UCSD-AML1 (cell line): ENCODE measurements at regions not wholly inside any gene's neighbourhood (a gene's known extent, or its start where the extent isn't known, plus 50 kb on each side); places are given as distances from the start of the nearest gene placed in this dataset.

Experiments
- DNase-seq: peaks from one replicate; lab custom pipeline; 2025; ENCODE audit not compliant: unreplicated experiment; lab: John Stamatoyannopoulos, UW

- no peak for DNase-seq
Measured at GRCh38 chr1:239268007-239268406, 118.4 kb upstream of the CHRM3 start.

DNA sequence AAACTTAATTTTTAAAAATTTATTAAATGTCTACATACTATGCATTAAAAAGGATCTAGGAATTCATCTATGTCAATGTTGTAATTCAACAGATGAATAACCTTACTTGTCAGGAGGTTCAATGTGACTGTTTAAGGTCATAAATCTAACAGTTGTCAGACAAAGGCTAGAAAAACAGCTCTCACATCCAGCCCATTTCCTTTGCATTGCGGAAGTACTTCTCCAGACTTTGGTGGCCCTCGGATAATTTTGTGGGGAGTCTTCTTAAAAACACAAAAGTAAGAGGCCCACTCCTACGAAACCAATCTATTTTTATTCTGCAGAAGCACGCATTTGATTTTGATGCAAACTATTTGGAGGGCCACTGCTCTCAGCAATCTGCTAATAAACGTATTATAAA lies 122.6 kb upstream of the CHRM3 start:
- peak; percentile 28 for DNase-seq

- no peak for DNase-seq
Measured at GRCh38 chr1:239262538-239262937, 123.8 kb upstream of the CHRM3 start.

DNA sequence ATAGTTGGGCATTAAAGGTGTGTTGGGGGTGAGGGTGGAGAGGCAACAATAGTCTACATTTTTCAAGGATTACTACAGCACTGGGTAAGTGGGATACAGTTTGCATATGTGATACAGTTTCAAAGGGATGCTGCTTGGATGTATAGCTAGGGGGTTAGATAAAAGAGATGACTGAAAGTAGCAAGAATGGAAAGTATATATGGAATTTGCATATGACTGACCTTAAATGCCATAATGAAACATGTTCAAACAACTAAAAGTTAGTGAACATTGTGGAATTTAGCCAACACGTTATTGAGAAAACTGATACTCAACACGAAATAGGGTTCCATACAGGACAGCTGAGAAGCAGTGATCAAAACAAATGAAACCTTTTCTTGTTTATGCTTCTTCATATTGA lies 124.8 kb upstream of the CHRM3 start:
- DNase-seq: no peak

- no peak for DNase-seq
Measured at GRCh38 chr1:239260842-239261241, 125.5 kb upstream of the CHRM3 start.

GRCh38 chr1:239255628-239256160 lies 130.7 kb upstream of the CHRM3 start:
- no peak for DNase-seq

DNA sequence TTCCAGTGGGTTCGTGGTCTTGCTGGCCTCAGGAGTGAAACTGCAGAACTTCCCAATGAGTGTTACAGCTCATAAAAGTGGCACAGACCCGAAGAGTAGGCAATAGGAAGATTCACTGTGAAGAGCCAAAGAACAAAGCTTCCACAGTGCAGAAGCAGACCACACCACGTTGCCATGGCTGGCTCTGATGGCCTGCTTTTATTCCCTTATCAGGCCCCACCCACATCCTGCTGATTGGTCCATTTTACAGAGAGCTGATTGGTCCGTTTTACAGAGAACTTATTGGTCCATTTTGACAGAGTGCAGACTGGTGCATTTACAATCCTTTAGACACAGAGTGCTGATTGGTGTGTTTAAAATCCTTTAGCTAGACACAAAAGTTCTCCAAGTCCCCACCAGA lies 131.4 kb upstream of the CHRM3 start:
- no peak for DNase-seq

DNA sequence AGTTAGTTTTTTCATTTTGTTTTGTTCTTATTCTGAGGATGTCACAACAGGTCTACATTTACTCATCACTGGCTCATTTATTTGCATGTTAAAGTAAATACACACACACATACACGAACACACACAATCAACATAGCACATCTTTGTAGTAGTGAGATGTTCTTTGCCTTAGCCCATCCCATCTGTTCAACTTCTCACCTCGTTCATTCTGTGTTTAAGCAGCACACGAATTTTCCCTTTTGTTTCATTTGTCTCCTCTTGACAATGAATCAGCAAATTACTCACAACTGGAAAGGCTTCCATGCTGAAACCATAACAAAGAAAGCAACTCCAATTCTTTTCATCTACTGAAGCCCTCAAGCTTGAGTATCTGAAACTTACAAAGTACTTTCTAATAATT lies 133.3 kb upstream of the CHRM3 start:
- no peak for DNase-seq

DNA sequence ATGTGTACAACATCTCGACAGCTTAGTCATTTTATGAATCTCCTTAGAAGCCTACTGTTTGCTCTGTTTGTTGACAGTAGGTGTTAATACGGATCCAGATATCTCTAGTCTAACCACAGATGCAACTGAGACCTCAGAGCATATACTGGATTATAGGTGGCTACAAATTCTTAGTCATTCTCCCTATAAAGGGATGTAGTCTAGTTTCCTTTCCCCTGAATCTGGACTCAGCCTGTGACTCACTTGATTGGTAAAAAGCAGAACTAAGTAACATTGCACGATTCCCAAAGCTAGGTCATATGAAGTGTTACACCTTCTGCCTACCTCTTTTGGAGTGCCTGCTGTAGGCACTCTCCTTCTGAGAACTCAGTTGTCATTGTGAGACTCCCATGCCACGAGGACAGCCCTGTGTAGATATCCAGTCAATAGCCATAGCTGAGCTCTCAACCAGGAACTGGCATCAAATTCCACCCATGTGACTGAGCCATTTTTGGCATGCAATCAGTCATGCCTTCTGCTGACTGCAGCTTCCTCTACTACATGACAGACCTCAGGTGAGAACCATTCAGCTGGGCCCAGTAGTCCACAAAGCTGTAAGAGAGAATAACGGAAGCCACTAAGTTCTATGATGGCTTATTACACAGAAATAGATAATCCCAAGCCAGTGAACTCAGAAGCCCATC lies 135.9 kb upstream of the CHRM3 start:
- peak; percentile 28 for DNase-seq

- DNase-seq: no peak
Measured at GRCh38 chr1:239247285-239247684, 139.1 kb upstream of the CHRM3 start.

DNA sequence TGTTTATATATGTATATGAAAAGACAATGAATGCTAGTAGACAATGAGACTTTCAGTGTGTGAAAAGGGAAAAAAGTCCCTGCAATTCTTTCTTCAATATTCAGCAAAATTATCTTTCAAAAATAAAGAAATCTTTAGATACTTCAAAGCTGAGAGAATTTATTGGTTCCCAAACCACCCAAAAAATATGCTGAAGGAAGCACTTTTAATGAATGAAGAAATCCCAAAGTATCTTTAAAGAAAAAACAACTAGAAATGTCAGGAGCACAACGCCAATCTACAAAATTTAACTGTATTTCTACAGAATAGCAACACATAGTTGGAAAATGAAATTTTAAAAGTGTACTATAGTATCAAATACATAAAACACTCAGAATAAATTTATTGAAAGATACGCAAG lies 142.3 kb upstream of the CHRM3 start:
- DNase-seq: no peak

DNA sequence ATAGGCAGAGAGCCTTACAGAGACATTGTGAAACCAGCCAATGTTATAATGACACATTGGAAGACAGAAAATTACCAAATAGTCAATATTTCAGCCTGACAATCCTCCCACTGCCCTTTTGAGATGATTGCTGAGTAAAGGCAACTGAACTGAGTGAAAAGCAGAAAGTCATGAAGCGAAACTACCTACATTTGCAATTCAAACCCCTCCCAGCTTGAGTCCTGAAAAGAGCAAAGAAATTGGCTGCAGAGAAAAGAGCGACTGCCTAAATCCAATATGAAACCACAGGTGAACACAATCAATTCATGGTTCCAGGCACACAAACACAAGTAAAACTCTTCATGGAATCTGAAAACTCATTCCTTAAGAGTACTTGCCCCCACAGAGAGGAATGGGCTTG lies 143.4 kb upstream of the CHRM3 start:
- DNase-seq: no peak

DNA sequence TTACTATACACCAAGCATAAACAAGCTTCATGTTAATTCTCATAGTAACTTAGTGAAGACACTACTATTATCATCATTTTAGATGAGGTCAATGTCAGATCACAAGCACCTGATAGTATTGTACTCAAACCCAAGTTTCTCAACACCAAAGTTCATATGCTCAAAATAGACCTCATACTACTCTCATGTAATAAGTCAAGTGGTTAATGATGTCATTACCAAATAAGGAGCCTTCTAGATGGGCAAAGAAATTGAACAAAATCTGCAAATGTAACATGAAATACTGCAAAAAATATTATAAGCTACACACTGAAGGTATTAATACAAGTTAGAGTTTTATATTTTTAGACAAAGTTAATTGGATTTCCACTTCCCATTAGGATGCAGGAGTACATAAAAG lies 144.0 kb upstream of the CHRM3 start:
- no peak for DNase-seq

DNA sequence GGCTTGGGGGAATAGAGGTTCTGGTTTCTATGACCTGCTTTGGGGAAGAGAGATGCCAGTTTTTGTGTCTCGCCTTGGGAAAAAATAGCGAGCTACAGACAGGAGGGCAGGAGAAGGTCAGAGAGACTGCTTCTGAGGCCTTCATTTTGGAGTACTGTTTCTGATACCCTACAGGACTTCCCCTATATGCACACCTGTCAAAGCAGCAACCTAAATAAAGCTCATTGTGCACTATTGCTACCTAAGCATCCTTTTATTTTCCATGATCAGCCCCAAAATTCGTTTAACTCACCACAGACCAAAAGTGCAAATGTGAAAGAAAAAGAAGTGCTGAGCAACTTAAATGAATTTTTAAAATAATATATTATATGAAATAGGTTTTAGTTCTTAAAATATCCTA lies 145.6 kb upstream of the CHRM3 start:
- DNase-seq: no peak

DNA sequence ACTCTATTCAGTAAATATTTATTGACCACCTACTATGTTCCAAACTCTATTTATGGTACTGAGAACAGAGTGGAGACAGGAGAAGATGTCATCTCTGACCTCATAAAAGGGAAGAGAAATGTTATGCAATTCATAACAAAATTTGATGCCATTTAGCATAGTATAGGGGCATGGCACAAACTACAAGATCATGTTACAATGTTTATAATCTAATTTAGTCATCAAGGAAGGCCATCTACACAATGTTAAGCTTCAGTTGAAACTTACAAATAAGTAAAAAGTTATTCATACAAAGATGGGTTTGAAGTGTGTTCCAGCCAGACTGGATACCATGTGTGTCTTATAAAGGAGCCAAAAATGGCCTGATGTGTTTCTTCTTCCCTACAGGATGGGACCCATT lies 146.8 kb upstream of the CHRM3 start:
- no peak for DNase-seq

DNA sequence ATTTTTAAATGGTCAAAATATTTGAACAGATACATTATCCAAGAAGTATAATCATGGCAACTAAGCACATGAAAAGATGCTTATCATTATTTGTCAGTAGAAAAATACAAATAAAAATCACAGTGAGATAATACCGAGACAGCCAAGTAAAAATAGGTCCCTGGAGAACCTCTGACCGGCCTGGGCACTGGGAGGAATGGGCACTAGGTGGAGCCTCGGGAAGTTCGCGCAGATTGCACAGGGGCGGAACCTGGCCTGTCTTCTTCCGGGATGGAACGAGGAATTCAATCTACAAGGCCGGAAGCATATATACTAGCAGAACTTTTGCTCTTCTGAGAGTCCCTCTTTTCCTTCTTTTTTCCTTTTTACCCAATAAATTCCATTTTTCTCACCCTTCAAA lies 148.5 kb upstream of the CHRM3 start:
- no peak for DNase-seq

GRCh38 chr1:239233626-239234025 lies 152.7 kb upstream of the CHRM3 start:
- no peak for DNase-seq

GRCh38 chr1:239232921-239233320 lies 153.4 kb upstream of the CHRM3 start:
- DNase-seq: no peak

DNA sequence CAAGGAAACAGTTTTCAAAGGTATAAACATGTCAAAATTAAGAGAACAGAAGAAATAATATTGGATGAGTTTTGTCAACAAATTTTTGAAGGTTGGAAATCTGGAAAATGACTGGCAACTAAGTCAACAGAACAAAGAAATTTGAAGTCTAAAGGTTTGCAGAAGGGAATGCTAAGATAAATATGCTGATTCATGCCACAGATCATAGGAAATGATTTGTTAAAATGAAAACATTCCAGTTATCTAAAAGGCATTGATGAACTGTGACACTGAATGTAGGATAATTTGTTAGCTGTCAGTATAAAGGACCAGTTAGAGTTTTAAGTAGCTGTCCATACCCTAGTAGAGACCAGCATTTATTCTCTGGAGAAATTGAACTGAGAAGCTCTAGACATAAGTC lies 157.9 kb upstream of the CHRM3 start:
- no peak for DNase-seq

GRCh38 chr1:239225396-239225795 lies 161.0 kb upstream of the CHRM3 start:
- DNase-seq: no peak

GRCh38 chr1:239224100-239224499 lies 162.3 kb upstream of the CHRM3 start:
- DNase-seq: no peak

GRCh38 chr1:239222999-239223398 lies 163.4 kb upstream of the CHRM3 start:
- no peak for DNase-seq

- no peak for DNase-seq
Measured at GRCh38 chr1:239221656-239222055, 164.7 kb upstream of the CHRM3 start.
